HG02981 (cell line): ENCODE measurements at regions not wholly inside any gene's neighbourhood (a gene's known extent, or its start where the extent isn't known, plus 50 kb on each side); places are given as distances from the start of the nearest gene placed in this dataset.

Experiments
- ATAC-seq: cut with Tn5 transposase; IDR thresholded peaks from one replicate; pipeline ENCODE4 v1.9.1; 2021; ENCODE audit warnings: mild to moderate bottlenecking, moderate library complexity; ENCODE audit not compliant: unreplicated experiment

DNA sequence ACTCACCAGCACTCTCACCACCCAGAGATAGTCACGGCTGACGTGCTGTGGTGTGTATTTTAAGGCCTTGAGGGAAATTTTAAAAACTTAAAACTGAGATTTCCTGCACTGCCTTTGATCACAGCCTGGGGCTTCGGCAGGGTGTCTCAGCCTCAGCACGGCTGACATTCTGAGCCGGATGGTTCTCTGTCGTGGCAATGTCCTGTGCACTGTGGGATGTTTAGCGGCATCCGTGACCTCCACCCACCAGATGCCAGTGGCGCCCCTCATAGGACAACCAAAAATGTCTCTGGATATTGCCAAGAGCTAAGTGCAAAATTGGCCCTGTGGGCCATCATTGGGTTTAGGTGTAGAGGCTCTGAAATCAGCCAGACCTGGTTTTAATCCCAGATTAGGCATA, 142.2 kb upstream of the KCNG1 start:
- ATAC-seq = no peak

DNA sequence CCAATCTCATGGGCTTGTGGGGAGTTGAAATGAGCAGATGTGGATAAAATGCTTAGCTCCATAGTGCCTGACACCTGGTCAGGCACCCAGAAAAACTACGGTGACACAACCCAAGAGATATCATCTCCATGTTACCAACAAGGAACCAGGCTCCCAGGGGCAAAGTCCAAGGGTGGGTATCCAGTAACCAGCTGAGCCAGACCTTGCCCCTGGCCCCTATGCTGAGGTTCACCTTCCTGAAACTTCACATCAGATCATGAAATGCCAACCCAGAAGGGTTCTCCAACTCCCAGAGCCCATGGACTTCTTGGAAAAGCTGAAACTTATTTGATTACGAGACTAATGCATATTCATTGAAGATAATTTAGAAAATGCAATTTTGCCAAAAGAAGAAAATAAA, 141.8 kb upstream of the KCNG1 start:
- no peak for ATAC-seq

DNA sequence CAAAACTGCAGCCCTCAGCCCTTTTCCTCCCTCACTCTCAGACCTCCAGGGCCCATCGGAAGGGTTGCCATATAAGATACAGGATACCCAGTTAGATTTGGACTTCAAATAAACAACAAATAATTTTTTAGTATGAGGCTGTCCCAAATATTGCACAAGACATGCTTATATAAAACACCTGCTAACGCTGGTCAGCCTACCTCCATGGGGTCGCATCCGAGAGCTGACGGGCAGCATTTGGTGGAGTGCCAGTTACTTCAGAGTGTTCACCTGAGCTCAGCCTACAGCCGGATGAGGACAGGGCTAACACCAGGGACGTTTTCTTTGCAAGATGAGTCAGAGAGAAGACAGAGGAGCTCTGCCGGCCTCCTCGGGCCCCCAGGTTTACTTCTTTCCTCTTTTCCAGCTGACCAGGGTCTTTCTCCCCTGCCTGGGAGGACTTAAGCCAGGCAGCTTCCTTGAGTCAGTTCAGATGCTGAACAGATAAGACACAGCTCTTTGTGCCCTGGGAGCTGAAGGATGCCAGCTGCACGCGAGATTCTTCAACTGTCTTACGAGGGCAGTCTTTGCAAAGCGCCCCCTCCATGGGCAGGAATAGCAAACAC, 141.2 kb upstream of the KCNG1 start:
- no peak for ATAC-seq

DNA sequence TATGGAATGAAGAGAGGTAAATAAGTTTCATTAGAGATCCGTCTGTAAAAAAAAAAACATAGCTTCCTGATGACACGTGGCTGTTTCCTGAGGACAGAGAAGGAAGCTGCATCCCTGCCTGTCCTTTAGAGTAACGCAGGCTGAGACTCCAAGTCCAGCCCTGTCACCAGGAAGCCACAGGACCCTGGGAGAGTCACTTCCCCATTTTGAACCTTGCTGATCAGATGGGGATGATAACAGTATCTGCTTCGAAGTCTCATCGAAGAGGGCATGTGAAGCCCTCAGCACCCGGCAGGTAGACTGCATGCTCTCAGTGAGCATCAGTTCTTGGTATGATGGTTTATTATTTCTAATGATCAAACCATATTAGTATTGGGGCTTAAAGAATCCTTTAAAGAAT, 139.1 kb upstream of the KCNG1 start:
- no peak for ATAC-seq

DNA sequence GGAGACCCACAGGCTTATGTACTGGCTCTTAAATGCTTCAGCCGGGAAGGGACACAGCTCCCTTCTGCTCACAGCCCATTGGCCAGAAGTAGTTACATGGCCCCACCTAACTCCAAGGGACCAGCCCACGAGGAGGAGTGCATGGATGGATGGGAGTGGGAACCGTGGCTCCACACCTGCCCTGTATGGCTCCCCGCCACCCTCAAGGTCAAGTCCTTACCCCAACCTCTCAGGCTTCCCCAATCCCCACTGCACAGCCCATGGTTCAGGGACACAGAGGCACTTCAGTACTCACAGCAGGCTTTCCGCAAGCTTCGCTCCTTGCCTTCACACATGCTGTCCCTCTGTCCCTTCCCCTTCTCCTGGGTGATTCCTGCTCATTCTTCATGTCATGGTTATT, 137.9 kb upstream of the KCNG1 start:
- no peak for ATAC-seq

DNA sequence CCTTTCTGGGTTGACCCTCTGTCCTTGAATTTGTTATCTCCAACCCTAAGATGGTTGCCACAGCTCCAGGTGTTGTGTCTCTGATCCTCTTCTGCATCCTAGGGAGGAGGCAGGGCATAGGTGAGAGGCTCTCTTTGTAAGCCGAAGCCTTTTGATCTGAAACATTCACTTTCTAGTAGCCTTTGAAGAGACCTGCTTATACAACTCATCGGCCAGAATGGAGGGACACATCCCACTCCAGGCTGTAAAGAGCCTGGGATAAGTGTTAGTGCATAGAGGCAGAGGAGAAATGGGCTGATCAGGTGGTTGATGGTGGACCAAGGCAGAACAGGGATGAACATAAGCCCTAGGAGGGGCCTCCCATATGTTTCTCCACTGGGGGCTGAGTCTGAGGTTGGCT, 137.1 kb upstream of the KCNG1 start:
- ATAC-seq = no peak

DNA sequence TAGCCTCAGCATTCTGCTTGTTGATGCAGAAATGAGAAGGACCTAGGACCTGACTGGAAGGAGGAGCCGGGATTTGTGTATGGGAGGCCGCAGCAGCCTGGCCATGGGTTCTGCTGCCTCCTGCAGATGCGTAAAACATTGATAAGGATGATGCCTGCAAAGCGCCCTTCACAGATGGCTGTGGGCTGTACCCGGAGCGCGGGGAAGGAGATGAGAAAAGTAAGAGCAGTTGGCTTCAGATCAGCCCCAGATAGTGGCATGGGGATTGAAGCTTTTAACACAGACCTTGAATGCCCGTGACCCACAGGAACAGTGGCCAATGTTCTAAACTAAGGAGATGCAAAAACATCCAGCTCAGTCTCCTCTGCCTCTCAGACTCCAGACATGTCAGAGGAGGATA, 136.4 kb upstream of the KCNG1 start:
- no peak for ATAC-seq

DNA sequence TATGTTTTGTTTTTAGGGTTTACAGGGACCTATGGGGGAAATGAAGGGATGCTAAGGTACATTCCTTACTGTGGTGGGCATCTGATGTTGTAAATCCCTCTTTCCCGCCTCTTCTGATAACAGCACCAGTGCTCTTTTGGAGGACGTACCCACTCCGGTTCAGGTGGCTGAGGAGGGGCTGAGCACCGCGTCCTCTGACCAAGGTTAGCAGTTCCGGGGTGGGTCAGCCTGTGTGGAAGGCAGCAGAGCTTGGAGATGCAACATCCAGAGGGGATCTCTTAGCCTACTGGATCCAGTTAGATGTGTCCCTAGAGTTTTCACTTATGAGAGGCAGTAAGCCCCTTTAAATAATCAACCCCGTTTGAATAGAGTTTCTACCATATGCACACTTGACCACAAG, 135.3 kb upstream of the KCNG1 start:
- ATAC-seq = no peak

DNA sequence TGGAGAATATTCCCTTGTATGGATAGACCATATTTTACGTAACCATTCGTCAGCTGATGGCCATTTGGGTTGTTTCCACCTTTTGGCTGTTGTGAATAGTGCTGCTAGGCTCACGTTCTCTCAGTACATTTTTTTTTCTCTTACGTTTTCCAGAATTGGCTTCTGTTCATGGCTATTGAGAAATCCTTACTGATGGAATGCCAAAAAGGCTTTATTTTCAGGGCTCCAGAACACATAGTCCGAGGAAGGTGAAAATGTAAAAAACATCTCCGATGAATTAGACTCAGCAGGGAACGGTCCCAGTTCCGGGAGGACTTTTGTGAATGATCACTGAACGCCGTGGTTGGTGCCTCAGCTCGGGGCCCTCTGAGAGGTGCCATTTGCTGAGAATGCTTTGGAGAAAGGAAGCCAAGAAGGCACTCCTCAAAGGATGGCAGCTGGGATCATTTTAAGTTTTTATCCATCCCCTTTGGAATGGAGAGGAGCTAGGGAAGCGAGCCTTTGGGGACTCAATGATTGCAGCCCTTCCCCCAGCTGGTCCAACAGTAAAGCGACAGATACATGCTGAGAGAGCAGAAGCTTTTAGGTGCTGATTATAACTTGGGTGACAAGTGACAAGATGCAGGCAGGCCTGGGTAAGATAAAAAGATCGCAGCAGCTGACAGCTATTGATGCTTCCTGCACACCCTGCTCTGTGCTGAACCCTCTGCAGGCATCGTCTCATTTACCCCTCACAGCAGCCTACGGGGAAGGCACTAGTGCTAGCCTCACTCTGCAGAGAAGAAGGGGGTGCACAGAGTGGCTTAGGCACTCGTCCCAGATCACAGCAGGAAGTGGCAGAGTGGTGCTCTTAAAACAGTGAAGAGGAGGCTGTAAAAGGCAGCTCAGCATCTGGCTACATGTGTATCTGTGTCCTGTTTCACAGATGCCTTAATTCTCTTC, 133.4 kb upstream of the KCNG1 start:
- no peak for ATAC-seq

DNA sequence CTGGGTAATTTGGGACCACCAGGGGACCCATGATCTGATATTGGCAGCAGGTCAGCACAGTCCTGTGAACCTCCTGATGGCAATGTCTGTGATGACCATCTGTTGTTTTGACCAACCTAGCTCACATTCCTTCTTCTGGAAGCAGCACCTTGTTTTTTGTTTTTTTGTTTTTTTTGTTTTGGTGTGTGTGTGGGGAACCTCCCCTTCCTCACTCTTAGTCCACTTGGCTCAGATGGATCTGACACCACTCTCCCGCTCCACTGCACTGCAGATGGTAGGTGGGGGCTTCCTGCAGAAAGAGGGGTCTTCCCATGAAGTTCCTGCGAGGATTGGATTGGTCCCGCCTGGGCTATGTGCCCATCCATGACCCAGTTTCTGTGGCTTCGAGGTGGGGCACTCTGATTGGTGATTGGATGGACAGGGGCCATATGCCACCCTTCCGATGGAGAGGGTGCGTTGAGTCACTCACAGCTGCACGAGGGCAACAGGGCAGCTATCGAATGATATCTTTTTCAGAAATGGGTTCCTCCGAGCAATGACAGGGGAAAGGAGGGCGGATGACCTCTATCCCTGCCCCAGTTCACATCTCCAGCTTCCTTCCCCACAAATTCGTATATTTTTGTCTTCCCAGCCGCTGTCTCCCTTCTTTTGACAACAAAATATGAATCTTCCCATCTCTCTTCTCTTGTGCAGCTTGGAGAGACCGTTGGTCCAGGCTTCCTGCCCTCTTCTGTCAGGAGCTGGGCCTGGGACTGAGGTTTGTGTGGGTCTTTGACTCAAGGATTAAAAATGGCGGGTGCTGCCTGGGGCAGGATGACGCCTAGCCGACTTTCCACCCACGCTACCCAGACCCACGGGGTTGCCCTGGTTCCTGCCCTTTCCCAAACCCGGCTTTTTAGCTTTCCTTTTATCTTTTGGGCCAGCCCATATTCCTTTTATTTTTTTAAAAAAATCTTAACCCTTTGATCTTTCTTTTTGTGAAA, 132.1 kb upstream of the KCNG1 start:
- no peak for ATAC-seq

DNA sequence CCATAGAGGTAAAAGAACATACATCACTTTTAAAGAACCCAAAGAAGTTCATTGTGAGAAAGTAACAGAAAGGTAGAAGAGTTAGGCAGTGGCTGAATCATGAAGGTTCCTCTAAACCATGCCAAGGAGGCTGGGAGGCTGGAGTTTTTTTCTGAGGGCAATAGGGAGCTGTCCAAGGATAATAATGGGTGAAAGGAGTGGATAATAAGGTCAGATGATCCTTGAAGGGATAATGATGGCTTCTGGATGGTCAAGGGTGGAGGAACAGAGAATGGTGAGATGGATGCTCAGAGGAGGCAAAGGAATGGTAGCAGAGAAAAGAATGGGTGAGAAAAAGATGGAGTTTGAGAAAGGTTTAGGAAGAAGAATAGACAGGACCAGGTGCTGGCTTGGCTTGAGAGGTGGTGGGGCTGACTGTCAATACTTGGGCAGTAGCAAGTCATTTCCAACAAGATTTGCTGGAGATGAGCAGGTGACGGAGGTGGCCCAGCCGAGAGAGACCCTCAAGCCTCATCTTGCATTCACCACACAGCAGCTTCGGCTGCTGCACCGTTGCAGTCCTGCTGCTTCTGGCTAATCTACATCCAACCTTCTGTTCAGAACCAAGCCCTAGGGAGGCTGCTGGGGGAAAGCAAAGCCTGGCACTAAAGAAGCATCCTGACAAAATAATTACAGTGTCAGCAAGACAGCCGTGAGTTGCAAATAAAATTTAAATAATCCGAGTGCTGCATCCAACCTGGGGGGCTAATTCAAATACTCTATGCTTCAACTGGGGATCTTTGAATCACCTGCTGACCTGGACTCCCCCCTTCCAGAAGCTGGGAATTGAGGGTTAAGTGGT, 131.2 kb upstream of the KCNG1 start:
- ATAC-seq = no peak

DNA sequence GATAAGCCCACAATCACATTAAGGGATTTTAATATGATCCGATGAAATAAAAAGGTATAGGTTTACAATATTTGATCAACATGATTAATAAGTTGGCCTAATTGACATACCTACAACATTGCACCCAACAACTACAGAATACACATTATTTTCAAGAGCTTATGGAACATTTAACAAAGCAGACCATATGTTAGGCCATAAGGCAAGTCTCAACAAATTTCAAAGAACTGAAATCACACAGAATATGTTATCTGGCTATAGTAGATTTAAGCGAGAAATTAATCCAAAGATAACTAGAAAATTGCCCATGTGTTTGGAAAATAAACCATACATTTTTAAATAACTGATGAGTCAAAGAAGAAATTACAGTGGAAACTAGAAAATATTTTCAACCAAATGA, 126.0 kb upstream of the KCNG1 start:
- no peak for ATAC-seq

DNA sequence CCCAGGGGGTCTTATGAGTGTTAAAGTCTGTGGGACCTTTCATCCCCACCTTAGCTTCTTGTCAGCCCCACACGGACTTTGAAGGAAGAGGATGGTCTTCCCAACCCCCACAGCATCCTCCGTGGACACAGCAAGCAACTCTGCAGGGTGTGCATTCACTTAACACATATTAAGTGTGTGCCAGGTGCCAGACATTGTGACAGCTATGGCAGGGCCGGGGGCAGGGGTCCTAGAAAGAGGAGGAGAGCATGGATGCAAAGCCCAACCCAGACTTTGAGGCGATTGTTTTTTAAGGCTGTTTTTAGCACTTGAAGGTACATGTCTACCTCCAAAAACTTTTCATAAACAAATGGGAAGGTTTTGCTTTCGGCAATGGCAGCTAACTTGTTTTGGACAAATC, 121.6 kb upstream of the KCNG1 start:
- no peak for ATAC-seq

DNA sequence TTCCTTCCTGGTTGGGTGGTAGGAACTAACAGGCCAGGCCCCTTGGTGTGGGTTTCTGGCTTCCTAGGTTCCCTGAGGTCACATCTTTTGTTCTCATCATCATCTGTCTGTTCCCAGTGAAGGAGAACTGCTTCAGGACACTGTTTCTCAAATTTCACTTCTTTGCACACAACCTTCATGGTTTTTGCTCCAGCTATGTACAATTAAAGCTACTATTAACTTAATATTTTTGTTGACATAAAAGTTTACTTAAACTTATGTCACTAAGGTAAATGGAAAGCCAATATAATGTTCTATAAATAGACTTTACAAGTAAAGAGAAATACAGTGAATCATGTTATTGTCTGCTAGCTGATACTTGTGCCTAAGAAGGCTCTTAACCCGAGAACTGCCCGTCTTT, 120.7 kb upstream of the KCNG1 start:
- no peak for ATAC-seq

DNA sequence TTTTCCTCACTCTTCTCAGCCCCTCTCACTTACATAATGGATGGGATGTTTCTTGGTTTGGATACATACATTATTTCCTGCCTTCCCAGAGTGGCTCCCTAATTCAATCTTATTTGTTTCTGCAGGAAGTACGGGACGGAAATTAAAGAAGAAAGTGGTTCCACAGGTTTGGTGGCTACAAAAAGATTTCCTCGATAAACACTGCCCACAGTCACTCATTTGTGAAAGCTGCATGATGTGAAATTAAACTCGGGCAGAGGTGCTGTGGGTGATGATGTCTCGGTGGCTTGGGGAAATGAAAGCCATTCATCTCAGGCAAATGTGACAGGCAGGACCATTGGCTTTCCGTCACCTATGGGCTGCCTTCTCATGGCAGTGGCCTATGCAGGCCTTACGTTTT, 119.5 kb upstream of the KCNG1 start:
- no peak for ATAC-seq

DNA sequence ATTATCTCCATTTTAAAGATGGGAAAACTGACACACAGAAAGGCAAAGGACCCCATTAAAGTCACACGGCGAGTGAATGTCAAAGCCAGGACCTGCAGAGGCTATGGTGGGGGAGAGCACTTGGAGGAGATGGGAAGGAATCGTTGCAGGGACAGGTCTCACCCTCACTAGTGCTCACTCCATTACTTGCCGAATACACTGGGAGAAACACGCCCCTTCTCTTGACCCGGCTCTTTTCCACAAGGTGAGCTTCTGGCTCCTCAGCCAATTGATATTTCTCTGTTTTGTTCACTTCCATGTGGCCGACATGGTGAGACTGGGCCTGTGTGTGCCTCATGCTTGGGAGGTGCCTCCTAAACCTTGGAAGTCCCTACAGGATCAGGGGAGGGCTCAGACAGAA, 117.8 kb upstream of the KCNG1 start:
- ATAC-seq = no peak

DNA sequence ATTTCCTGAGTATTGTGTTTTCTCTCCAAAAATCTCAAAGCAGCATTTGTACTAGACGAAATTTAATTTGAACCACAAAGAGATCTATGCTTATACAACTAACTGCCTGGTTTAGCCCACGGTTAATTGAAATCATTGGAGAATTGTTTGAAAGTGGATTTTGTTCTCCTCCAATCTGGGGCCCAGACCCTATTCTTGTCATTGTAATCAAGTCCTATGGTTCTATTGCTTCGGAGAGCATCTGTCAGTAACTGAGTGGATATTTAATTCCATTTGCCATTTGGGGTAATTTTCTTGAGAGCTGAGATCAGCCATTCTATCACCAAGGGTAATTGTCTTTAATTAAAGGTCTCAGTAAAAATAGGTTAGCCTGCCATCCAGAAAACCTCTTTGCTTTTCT, 117.0 kb upstream of the KCNG1 start:
- ATAC-seq = no peak

DNA sequence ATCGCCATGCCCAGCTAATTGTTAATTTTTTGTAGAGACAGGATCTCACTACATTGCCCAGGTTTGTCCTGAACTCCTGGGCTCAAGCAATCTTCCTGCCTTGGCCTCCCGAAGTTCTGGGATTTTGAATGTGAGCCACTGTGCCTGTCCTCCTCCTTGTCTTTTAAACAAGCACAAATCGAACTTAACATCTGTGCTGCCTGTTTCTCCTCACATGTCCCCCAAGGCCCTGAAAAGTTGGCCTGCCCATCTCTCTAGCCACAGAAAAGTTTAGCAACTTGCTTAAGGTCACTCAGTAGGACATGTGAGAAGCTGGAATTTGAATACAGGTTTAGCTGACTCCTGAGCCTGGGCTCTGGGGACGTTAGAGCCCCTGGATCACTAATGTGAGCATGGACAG, 115.7 kb upstream of the KCNG1 start:
- no peak for ATAC-seq

DNA sequence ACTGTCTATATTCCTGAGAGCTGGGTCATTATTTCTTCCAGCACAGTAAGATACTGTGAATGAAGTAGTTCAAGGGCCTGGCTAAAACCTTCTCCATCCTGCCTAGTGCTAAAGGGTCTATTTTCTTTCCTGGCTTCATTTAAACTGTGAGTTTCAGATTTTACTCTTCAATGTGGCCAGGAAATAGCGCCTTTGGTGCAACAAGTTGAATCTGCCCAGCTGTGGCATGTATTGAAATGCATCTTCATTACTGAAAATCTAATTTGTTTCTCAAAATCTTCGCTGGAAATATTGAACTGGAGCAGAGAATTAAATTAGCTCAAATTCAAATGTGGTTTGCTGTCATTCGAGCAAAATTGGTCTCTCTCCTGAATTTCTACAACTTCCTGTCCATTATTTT, 114.6 kb upstream of the KCNG1 start:
- no peak for ATAC-seq

DNA sequence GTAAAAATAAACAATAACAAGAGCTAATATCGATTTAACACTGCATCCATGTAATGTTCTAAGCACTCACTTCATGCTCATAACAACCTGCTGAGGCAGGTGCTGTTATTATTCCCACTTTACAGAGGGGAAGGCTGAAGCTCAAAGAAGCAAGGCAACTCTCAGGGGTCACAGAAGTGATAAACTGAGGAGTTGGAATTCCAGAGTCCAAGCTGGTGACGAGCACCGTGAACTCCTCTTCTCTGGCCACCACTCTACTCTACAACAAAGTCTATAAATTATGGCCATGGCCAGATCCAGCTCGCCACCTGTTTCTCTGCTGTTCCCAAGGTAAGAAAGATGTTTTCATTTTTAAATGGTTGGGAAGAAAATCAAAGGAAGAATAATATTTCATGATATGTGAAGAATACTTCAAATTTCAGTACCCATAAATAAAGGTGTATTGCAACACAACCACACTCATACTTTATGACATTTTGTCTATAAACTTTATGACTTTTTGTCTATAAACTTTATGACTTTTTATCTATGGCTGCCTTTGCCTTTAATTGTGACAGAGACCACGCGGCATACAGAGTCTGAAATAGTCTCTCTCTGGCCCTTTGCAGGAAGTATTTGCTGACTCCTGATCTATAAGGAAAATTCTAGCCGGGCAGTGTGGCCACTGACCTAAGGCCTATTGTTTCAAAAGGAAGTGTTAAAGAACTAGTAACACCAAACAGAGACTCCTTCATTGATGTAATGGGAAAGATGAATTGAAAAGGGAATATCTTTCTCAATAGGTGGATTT, 113.2 kb upstream of the KCNG1 start:
- ATAC-seq = no peak
